ENCODE measurements at regions not wholly inside any gene's neighbourhood (a gene's known extent, or its start where the extent isn't known, plus 50 kb on each side); places are given as distances from the start of the nearest gene placed in this dataset.
A peak's percentile ranks its signal among the peaks of the same experiment; 100 is the strongest.

- TF ChIP-seq CTCF (IDR thresholded peaks at IDR 0.05; ENCODE audit: extremely low read depth, insufficient read depth, missing control alignments) = no peak
- in situ Hi-C loops (cut with MboI; ENCODE audit: low pct_unique_long_range_greater_than_20kb, low sequenced_read_pairs, unreplicated experiment) = no loop called here
- no peak for DNase-seq (ENCODE audit: low spot score)
Measured at GRCh38 chr15:70469182-70469581, 294.2 kb downstream of the UACA start.

- in situ Hi-C loops (cut with MboI; ENCODE audit: low pct_unique_long_range_greater_than_20kb, low sequenced_read_pairs, unreplicated experiment) = no loop called here
- TF ChIP-seq CTCF (IDR thresholded peaks at IDR 0.05; ENCODE audit: extremely low read depth, insufficient read depth, missing control alignments) = peak; percentile 87
- DNase-seq (ENCODE audit: low spot score) = no peak
Measured at GRCh38 chr15:70466895-70467529, 296.3 kb downstream of the UACA start.

GRCh38 chr15:70466305-70466704 is 297.1 kb downstream of the UACA start:
- TF ChIP-seq CTCF (IDR thresholded peaks at IDR 0.05; ENCODE audit: extremely low read depth, insufficient read depth, missing control alignments) = no peak
- DNase-seq (ENCODE audit: low spot score) = no peak
- in situ Hi-C loops (cut with MboI; ENCODE audit: low pct_unique_long_range_greater_than_20kb, low sequenced_read_pairs, unreplicated experiment) = no loop called here

- in situ Hi-C loops (cut with MboI; ENCODE audit: low pct_unique_long_range_greater_than_20kb, low sequenced_read_pairs, unreplicated experiment) = no loop called here
- DNase-seq (ENCODE audit: low spot score) = no peak
- TF ChIP-seq CTCF (IDR thresholded peaks at IDR 0.05; ENCODE audit: extremely low read depth, insufficient read depth, missing control alignments) = no peak
Measured at GRCh38 chr15:70465812-70466211, 297.5 kb downstream of the UACA start.

GRCh38 chr15:70463453-70463834 is 299.9 kb downstream of the UACA start:
- DNase-seq (ENCODE audit: low spot score) = peak; percentile 52
- in situ Hi-C loops (cut with MboI; ENCODE audit: low pct_unique_long_range_greater_than_20kb, low sequenced_read_pairs, unreplicated experiment) = no loop called here
- no peak for TF ChIP-seq CTCF (IDR thresholded peaks at IDR 0.05; ENCODE audit: extremely low read depth, insufficient read depth, missing control alignments)

GRCh38 chr15:70461992-70462391 is 301.4 kb downstream of the UACA start:
- DNase-seq (ENCODE audit: low spot score) = no peak
- no peak for TF ChIP-seq CTCF (IDR thresholded peaks at IDR 0.05; ENCODE audit: extremely low read depth, insufficient read depth, missing control alignments)
- in situ Hi-C loops (cut with MboI; ENCODE audit: low pct_unique_long_range_greater_than_20kb, low sequenced_read_pairs, unreplicated experiment) = no loop called here

Measured in GM13977 (cell line).